Neural progenitor cell (in vitro differentiated cells): ENCODE measurements at regions not wholly inside any gene's neighbourhood (a gene's known extent, or its start where the extent isn't known, plus 50 kb on each side); places are given as distances from the start of the nearest gene placed in this dataset.

ENCODE experiments used
- EZH2phosphoT487 ChIP-seq: fragments of 200-600 bp; sonication (generic); IDR thresholded peaks from 2 replicates; pipeline ENCODE4 v1.6.1; 2017; ENCODE audit warnings: antibody characterized with exemption
- TF ChIP-seq, protein P1 (sequence below): fragments of 200-600 bp; sonication (generic); IDR thresholded peaks from 2 replicates; pipeline ENCODE4 v1.5.1; 2017; ENCODE audit warnings: antibody characterized with exemption, mild to moderate bottlenecking

DNA sequence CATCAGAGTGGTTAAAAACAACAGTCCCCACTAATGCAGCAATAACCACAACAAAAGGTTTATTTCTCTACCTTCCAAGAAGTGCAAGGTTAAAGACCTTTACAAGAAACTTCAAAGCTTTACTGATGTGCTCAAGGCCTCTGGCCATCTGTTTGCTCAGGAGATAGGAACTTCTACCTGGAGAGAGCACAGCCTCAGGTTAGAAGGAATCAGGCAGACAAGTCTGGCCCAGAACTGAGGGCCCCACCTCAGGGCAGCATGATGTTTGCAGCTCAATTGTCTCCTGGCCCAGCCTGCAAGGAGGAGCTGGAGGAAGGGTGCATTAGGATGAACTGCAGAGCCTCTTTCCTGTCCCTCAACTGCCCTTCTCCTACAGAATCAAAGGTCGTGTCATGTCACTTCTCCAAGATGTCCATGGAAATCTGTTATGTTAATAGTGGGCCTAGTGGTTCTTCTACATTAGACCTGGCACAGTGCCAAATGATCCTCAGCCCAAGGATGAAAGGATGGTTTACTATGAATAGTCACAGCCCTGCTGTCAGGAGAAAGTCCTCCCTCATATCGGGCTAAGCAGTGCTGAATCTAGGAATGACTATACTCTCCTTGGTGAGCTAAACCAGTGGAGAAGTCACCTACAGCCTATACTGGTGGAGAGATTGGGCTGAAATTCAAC is 98.9 kb upstream of the NTRK2 start:
- TF ChIP-seq, protein P1, sequence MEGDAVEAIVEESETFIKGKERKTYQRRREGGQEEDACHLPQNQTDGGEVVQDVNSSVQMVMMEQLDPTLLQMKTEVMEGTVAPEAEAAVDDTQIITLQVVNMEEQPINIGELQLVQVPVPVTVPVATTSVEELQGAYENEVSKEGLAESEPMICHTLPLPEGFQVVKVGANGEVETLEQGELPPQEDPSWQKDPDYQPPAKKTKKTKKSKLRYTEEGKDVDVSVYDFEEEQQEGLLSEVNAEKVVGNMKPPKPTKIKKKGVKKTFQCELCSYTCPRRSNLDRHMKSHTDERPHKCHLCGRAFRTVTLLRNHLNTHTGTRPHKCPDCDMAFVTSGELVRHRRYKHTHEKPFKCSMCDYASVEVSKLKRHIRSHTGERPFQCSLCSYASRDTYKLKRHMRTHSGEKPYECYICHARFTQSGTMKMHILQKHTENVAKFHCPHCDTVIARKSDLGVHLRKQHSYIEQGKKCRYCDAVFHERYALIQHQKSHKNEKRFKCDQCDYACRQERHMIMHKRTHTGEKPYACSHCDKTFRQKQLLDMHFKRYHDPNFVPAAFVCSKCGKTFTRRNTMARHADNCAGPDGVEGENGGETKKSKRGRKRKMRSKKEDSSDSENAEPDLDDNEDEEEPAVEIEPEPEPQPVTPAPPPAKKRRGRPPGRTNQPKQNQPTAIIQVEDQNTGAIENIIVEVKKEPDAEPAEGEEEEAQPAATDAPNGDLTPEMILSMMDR = no peak
- no peak for TF ChIP-seq EZH2phosphoT487
